ENCODE measurements at regions not wholly inside any gene's neighbourhood (a gene's known extent, or its start where the extent isn't known, plus 50 kb on each side); places are given as distances from the start of the nearest gene placed in this dataset.

- TF ChIP-seq CTCF (IDR thresholded peaks at IDR 0.05) (no peak), POLR2AphosphoS5 (IDR thresholded peaks at IDR 0.05; ENCODE audit: insufficient read depth in 1 of 2, low read depth in 1 of 2) (no peak), POLR2A (IDR thresholded peaks at IDR 0.05) (no peak)
- H3K36me3 ChIP-seq: no peaks in the 10 kb centered on the region
- no peaks in the 10 kb centered on the region for H3K27me3 ChIP-seq
- no peak overlapping the region for H3K4me3 ChIP-seq
- intact Hi-C loops (cut with DNase I): no loop called here
- H3K27ac ChIP-seq: no peak overlapping the region
- no peaks in the 10 kb centered on the region for H3K9me3 ChIP-seq
- peaks cover 12% of the 10 kb centered on the region for H3K4me1 ChIP-seq
- DNase-seq (ENCODE audit: extremely low spot score in 2 of 2): peak in 1 of 2 donors; percentile 56
These were observed 64.7 kb downstream of the KLF15 start for GRCh38 chr3:126292318-126293070.

DNA sequence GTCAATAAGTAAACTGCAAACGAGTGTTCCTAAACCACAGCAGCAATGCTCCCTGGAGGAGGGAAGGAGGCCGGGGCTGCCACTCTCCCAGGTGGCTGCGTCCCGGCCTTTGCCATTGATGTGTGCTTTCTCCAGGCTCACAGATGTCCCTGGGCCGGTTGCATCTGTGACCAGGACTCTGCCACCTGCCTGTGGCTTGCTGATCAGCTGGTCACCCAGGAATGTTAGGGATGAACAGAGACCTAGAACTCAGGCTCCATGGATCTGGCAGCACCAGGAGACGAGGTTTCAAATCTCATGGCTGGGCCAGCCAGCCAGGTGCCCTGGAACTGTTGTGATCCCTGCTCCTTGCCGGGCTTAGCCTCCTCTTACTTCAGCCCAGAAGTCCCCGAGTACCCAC, 65.7 kb downstream of the KLF15 start:
- no peaks in the 10 kb centered on the region for H3K36me3 ChIP-seq
- no peak overlapping the region for H3K4me3 ChIP-seq
- DNase-seq (ENCODE audit: extremely low spot score in 2 of 2): peak in 1 of 2 donors; percentile 64
- intact Hi-C loops (cut with DNase I): no loop called here
- no peak overlapping the region for H3K27ac ChIP-seq
- no peak for TF ChIP-seq POLR2AphosphoS5 (IDR thresholded peaks at IDR 0.05; ENCODE audit: insufficient read depth in 1 of 2, low read depth in 1 of 2)
- TF ChIP-seq POLR2A (IDR thresholded peaks at IDR 0.05): no peak
- no peak for TF ChIP-seq CTCF (IDR thresholded peaks at IDR 0.05)
- H3K4me1 ChIP-seq: peaks cover 21% of the 10 kb centered on the region
- H3K27me3 ChIP-seq: no peaks in the 10 kb centered on the region
- no peaks in the 10 kb centered on the region for H3K9me3 ChIP-seq

GRCh38 chr3:126291061-126291460, 66.1 kb downstream of the KLF15 start:
- H3K36me3 ChIP-seq: no peaks in the 10 kb centered on the region
- intact Hi-C loops (cut with DNase I): no loop called here
- no peak overlapping the region for H3K27ac ChIP-seq
- H3K27me3 ChIP-seq: no peaks in the 10 kb centered on the region
- peaks cover 22% of the 10 kb centered on the region for H3K4me1 ChIP-seq
- H3K9me3 ChIP-seq: no peaks in the 10 kb centered on the region
- peak in 1 of 2 donors; percentile 49 for DNase-seq (ENCODE audit: extremely low spot score in 2 of 2)
- H3K4me3 ChIP-seq: no peak overlapping the region
- TF ChIP-seq CTCF (IDR thresholded peaks at IDR 0.05) (no peak), POLR2A (IDR thresholded peaks at IDR 0.05) (no peak), POLR2AphosphoS5 (IDR thresholded peaks at IDR 0.05; ENCODE audit: insufficient read depth in 1 of 2, low read depth in 1 of 2) (no peak)

- H3K4me3 ChIP-seq: no peak overlapping the region
- peak in 1 of 2 donors; percentile 27 for DNase-seq (ENCODE audit: extremely low spot score in 2 of 2)
- no peak for TF ChIP-seq POLR2A (IDR thresholded peaks at IDR 0.05)
- TF ChIP-seq CTCF (IDR thresholded peaks at IDR 0.05): no peak
- no peak for TF ChIP-seq POLR2AphosphoS5 (IDR thresholded peaks at IDR 0.05; ENCODE audit: insufficient read depth in 1 of 2, low read depth in 1 of 2)
- H3K4me1 ChIP-seq: peaks cover 22% of the 10 kb centered on the region
- no peaks in the 10 kb centered on the region for H3K36me3 ChIP-seq
- intact Hi-C loops (cut with DNase I): no loop called here
- H3K27me3 ChIP-seq: no peaks in the 10 kb centered on the region
- no peaks in the 10 kb centered on the region for H3K9me3 ChIP-seq
- no peak overlapping the region for H3K27ac ChIP-seq
These were observed 66.9 kb downstream of the KLF15 start for GRCh38 chr3:126290325-126290724.

DNA sequence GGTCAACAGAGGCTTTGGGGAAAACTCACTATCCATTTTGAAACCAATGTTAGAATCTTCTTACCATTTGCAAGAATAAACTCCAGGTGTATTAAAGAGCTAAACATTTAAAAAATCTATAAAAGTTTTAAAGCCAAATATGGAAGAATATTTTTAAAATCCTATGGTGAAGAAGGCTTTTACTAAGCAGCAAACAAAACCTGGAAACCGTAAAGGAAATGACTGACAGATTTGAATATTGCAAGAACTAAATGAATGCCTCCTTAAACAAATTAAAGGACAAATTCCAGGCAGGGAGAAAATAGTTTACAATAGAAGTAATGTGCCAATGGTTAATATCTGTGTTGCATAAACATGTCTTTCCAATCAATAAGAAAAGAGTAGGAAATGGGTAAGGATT, 68.1 kb downstream of the KLF15 start:
- H3K27me3 ChIP-seq: no peaks in the 10 kb centered on the region
- H3K36me3 ChIP-seq: no peaks in the 10 kb centered on the region
- DNase-seq (ENCODE audit: extremely low spot score in 2 of 2): no peak
- H3K4me1 ChIP-seq: peaks cover 22% of the 10 kb centered on the region
- TF ChIP-seq POLR2AphosphoS5 (IDR thresholded peaks at IDR 0.05; ENCODE audit: insufficient read depth in 1 of 2, low read depth in 1 of 2): no peak
- no peak for TF ChIP-seq POLR2A (IDR thresholded peaks at IDR 0.05)
- TF ChIP-seq CTCF (IDR thresholded peaks at IDR 0.05): no peak
- no peaks in the 10 kb centered on the region for H3K9me3 ChIP-seq
- intact Hi-C loops (cut with DNase I): no loop called here
- H3K4me3 ChIP-seq: no peak overlapping the region
- no peak overlapping the region for H3K27ac ChIP-seq
